Erythroblast (primary cell): ENCODE measurements at regions not wholly inside any gene's neighbourhood (a gene's known extent, or its start where the extent isn't known, plus 50 kb on each side); places are given as distances from the start of the nearest gene placed in this dataset.
"Not testable (repeated sequence)": the region's sequence is repeated elsewhere in the genome, so short reads cannot be mapped to it uniquely, and the experiment has no call there.

ENCODE experiments used
- DNase-seq, 2 experiments: peaks; one replicate each; lab custom pipeline; 2025; lab: John Stamatoyannopoulos, UW
- GATA1 ChIP-seq: IDR thresholded peaks from 2 replicates; pipeline ENCODE4 v1.6.1; 2011; ENCODE audit warnings: low read depth, mild to moderate bottlenecking, control low read depth, low read length, moderate library complexity
- POLR2A ChIP-seq: IDR thresholded peaks from 2 replicates; pipeline ENCODE4 v1.6.1; 2011; ENCODE audit warnings: mild to moderate bottlenecking, low read length

DNA sequence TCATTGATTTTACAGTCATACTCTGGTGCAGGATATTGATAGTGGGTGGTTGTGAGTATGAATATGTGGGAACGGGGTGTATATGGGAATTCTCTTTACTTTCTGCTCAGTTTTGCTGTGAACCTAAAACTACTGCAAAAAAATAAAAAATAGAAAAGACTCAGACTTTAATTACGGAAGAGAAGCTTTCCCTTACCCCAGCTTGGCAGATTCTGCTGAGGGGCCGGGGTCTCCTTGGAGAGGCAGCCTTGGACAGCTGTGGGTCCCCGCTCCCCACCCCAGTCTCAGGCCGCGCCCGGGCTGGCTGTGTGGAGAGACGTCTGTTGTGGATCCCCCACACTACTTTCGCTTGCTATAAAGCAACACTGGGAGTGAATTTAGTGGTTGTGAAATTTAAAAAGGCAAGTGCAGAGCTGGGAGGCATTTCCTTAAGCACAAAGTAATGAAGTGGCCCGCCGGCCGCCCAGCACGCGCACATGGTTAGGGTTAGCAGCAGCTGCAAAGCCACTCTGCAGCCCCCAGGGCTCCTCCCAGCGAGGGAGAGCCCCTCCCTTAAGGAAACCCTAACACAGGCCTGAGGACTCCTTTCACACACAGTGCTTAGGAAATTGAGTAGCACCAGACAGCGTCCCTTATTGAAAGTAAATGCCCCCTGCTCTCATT, 102.4 kb downstream of the DDX1 start:
- no peak for DNase-seq
- TF ChIP-seq GATA1 (no peak), POLR2A (no peak)

DNA sequence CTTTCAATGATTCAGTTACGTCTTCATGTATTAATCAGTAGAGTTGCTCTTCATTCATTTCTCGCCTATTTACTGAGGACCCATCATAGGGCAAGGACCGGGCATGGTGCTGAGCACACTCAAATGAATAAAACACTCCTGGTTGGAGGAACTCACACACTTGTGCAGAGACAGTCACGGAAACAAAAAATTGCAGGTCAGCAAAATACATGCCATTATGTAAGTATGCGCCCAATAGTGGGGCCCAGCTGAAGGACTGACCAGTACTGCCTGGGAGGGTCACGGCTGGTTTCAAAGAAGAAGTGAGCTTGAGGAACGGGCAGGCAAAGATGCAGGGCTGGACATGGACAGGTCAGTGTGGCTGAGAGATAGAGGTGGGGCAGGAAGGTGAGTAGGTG, 102.9 kb downstream of the DDX1 start:
- no peak for TF ChIP-seq POLR2A
- TF ChIP-seq GATA1 = no peak
- DNase-seq = no peak

DNA sequence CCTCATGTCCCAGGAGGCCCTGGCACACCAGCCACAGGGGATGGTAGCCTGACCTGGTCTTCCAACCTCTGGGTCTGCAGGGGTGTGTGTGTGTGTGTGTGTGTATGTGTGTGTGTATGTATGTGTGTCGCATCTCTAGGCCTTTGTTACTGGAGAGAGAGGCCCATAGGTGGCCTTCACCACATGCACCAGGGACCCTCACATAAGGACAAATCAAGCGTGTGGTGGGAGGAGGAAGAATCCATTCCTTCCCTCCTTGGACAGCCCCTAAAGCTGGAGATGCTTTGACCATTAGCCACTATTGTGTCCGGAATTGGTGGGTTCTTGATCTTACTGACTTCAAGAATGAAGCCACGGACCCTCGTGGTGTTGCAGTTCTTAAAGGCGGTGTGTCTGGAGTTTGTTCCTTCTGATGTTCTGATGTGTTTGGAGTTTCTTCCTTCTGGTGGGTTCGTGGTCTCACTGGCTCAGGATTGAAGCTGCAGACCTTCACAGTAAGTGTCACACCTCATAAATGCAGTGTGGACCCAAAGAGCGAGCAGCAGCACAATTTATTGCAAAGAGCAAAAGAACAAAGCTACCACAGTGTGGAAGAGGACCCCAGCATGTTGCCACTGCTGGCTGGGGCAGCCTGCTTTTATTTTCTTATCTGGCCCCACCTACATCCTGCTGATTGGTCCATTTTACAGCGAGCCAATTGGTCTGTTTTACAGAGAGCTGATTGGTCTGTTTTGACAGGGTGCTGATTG, 104.1 kb downstream of the DDX1 start:
- no peak for TF ChIP-seq POLR2A
- TF ChIP-seq GATA1 = no peak
- no peak for DNase-seq

DNA sequence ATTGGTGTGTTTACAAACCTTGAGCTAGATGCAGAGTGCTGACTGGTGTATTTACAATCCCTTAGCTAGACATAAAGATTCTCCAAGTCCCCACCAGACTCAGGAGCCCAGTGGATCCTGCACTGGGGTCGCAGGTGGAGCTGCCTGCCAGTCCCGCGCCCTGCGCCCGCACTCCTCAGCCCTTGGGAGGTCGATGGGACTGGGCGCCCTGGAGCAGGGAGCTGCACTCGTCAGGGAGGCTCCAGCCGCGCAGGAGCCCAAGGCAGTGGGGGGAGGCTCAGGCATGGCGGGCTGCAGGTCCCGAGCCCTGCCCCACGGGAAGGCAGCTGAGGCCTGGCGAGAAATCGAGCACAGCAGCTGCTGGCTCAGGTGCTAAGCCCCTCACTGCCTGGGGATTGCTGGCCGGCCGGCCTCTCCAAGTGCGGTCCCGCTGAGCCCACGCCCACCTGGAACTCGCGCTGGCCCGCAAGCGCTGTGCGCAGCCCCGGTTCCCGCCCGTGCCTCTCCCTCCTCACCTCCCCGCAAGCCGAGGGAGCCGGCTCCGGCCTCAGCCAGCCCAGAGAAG, 105.0 kb downstream of the DDX1 start:
- not testable (repeated sequence) for DNase-seq

DNA sequence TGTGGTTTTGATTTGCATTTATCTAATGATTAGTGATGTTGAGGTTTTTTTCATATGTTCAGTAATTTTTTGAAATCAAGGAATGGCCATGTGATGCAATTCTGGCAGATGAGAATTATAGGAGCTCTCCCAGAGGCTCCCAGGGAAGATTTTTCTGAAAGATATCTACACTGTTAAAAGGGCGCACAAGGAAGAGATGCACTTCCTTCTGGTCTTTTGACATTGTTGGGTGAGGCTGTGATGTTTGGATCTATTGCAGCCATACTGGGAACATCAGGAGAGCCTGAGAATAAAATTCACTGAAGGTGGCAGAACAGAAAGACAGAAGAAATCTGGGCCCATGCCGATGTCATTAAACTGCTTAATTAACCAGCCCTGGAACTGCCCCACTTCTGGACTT, 108.5 kb downstream of the DDX1 start:
- no peak for TF ChIP-seq GATA1
- TF ChIP-seq POLR2A = no peak
- no peak for DNase-seq

DNA sequence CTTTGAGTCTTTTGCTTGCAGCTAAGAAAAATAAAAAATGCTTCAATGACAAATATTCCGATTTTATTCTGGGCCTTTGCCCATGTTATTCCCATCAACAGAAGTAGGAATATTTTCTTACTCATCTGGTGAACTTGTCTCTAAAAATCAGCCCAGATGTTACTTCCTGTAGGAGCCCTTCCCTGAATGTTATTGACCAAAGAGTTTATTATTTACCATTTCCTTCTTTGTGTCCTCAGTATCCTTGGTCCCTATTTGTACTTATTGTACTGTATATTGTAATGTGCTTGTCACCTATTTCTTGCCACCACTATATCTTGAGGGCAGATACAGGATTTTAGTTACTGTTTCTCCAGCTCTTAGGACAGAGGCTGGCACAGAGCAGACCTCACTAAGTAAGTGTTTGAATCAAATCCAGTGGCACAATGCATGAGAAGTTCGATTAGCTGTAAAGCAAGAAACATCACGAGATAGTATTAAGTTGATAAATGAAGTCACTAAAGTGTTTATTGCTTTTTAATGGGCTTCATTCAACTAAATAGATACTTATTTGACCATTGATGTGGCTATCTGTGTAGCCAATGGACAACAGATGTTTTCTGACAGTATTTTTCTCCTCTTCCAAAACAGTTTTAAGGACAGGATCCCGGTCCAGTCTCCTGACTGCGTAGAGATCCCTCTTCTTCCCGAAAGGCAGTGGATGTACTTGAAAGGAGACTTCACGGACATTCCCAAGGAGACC, 109.1 kb downstream of the DDX1 start:
- no peak for DNase-seq
- TF ChIP-seq POLR2A (no peak), GATA1 (no peak)

DNA sequence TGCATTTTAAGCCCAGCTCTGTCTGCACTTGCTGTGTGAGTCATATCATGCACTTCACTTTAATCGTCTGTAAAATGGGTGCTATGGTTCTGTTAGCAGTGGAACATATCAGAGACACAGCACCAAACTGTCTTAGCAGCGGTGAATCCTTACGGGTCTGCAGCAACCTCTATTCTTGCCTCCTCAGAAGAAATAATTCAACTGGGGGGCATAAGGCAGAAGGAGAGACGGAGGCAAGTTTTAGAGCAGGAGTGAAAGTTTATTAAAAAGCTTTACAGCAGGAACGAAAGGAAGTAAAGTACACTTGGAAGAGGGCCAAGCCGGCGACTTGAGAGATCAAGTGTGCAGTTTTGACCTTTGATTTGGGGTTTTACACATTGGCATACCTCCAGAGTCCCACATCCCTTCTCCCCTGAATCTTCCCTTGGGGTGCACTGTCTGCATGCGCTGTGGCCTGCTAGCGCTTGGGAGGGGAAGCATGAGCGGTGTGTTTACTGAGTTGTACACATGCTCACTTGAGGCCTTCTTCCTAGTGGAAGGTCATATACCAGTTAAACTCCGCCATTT, 109.8 kb downstream of the DDX1 start:
- DNase-seq = no peak
- TF ChIP-seq GATA1 (no peak), POLR2A (no peak)

DNA sequence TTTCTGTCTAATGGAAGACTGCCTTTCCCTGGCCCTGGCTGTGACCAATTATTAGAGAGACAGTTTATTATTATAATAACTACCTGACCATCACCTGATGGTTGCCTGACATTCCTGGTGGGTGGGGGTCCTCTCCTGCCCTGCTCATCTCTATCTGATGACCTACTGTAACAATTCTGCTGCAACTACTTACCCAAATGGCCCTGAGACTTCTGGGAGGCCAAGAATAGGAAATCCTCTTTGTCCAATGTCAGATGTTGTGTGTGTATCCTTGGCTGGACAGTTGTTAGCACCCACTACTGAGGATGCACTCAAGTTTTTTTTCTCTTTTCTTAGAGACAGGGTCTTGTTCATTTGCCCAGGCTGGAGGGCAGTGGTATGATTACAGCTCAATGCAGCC, 110.3 kb downstream of the DDX1 start:
- DNase-seq = no peak
- TF ChIP-seq GATA1 = no peak
- no peak for TF ChIP-seq POLR2A

DNA sequence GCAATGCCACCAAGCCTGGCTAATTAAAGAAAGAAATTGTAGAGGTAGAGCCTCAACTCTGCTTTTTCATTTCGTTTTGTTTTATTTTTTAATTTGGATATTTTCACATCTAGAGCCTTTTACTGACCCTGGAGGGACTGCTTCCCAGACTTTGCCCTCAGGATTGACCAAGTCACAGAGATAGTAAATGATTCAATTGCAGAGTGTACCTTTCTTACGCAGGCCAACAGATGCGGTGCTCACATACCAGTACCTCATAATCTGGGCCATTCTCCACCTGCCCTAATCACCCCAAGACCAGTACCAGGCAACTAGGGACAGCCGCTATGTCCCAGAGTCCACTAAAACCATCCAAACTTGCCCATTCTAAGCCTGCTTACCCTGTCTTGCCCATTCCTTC, 110.8 kb downstream of the DDX1 start:
- no peak for DNase-seq
- TF ChIP-seq GATA1 (no peak), POLR2A (no peak)

DNA sequence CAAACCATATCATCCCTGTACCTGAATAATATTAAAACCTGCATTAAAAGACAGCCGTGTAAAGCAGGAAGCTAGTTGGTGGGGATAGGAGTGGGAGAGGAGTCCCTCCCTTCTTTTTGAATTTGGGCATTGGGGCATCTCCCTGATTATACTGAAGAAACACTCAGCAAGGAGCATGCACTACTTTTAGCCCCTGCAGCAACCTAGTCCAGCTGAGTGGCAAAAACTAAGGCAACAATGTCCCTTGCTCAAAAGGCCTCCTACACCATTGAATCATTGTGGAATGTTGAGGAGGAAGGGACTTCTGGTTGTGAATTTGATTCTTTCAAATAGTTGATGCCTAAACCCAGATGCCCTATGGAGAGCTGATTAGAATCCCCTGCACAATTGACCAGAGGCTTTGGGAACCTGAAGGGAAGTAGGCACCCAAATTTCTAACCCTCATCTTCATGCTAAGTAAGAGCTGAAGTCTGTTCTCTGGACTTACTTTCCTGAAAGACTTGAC, 111.7 kb downstream of the DDX1 start:
- no peak for DNase-seq
- TF ChIP-seq POLR2A (no peak), GATA1 (no peak)

DNA sequence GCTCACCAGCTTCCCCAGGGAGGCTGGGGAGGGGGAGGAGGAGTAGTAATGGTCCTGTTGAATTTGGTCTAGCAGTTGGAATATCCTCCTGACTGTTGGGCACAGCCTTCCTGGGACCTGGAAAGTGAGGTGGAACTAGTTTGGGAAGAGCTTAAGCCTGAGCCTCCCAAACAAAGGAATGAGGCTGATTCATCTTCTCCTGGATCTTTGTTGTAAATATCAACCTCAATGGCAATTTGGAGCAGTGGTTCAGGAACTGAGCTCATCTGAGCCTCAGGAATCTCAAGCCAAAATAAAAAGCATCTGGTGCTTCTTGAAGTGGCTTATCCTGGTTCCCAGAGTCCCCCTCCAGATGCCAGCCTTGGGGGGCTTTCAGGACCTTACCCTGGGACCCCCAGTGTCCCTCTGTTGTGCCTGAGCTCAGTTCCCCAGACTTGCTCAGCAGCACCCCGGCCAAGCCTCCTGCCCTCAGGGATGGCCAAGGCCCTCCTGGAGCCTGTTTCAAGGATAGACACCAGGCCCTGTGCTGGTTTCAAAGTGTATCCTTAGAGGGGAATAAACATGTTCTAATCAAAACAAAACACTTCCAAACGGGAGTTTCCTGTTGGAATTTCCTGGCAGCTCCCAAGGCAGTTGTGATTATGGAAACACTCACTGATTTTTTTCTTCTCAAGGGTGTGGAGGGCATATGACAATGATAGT, 112.6 kb downstream of the DDX1 start:
- no peak for DNase-seq
- TF ChIP-seq POLR2A (no peak), GATA1 (no peak)

DNA sequence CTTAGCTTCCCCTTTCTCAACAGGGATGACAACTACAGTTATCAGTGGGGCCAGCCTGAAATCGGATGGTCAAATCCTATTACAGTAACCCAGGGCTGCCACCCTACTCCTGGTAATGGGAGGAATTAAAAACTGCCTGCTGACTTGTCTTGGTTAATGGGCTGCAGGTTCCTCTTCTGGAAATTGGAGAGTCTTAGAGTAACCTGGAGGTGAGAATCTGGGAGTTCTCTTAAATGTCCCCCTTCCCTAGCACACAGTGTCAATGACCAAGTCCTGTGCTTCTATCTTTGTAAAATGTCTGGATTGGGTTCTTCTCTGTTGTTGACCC, 113.1 kb downstream of the DDX1 start:
- no peak for TF ChIP-seq GATA1
- no peak for TF ChIP-seq POLR2A

DNA sequence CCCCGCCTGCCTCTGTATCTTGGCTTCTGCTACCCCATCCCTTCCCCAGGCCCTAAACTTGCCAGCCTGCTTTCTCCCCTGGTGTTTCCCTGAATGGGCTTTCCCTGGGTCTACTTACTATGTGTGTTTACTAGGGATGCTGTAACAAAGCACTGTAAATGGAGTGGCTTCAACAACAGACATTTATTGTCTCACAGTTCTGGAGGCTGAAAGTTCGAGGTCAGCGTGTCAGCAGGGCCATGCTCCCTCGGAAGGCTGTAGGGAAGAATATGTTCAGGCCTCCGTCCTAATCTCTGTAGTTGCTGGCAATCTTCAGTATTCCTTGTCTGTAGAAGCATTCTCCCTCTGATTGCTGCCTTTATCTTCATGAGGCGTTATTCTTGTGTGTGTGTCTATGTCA, 113.6 kb downstream of the DDX1 start:
- TF ChIP-seq GATA1 (no peak), POLR2A (no peak)
- no peak for DNase-seq

More for the DNA sequence above, 113.1 kb downstream of the DDX1 start:
- DNase-seq = no peak
